DMS153 treated with DMSO at 0.1 percent for 48 hours (cell line): ENCODE measurements at regions not wholly inside any gene's neighbourhood (a gene's known extent, or its start where the extent isn't known, plus 50 kb on each side); places are given as distances from the start of the nearest gene placed in this dataset.

Experiments
- DNase-seq: peaks from one replicate; lab custom pipeline; 2025; ENCODE audit not compliant: unreplicated experiment; lab: John Stamatoyannopoulos, UW

DNA sequence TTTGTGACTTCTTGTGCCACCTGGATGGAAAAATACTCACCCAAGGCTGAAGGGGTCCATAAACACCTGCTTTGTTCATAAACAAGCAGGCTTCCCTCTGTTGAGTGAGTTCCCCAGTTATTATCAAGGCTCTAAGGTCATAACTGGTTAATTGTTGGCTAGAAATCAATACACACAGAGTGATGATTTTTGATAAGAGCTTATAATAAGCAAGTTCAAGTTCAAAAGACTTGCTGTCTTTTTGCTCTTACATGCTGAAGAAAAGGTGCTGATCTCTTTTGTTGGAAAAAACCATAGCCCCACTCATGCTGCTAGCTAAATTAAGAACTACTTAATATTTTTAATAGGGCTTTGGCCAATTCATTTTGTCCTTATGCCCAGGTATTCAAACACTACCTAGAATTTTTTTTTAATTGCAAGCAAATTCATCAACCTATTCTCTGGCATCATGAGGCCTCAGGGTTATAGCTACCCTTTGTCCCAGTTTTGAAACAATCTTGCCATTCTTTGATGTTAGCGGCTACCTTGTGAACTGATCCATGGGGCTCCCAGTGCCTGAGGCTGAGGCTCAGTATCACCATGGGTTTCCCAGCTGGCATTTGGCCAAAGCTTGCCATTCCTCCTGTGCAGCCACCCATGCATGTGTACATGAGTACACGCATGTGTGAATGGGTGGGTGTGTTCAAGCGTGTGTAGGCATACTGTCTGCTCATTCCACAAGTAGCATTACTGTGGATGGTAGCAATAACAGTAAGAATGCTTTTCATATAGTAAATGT is 127.6 kb upstream of the LPP start:
- DNase-seq, result no peak

DNA sequence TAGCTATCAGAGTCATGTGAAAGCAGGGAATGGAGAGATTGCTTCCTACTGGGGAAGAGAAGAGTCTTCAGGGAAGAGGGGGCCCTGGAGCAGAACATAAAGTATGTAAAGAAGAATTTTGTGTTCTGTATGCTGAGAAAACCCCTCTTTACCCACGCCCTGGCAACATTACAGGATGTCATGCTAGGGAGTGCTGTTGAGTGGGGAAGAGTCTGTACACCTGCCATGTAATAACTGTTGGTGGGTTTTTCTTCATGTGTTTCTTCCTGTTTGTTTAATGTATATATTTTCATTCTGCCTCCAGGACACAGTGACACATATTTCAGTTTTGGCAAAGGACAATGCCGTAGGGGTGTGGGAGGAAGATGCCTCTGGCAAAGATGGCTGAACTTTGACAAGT is 122.8 kb upstream of the LPP start:
- DNase-seq, result no peak

DNA sequence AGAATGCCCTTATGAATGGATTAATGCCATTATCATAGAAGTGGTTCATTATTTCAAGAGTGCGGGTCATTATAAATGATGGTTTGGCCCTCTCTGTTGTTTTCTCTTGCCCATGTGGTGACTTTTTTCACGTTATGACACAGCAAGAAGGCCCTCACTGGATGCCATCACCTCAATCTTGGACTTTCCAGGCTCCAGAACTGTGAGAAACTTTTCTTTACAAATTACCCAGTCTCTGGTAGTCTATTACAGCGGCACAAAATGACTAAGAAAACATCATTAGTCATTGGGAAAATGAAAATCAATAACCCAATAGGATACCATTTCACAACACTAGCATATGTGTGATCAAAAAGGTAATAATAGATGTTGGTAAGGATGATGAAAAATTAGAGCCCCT is 119.0 kb upstream of the LPP start:
- DNase-seq, result no peak

DNA sequence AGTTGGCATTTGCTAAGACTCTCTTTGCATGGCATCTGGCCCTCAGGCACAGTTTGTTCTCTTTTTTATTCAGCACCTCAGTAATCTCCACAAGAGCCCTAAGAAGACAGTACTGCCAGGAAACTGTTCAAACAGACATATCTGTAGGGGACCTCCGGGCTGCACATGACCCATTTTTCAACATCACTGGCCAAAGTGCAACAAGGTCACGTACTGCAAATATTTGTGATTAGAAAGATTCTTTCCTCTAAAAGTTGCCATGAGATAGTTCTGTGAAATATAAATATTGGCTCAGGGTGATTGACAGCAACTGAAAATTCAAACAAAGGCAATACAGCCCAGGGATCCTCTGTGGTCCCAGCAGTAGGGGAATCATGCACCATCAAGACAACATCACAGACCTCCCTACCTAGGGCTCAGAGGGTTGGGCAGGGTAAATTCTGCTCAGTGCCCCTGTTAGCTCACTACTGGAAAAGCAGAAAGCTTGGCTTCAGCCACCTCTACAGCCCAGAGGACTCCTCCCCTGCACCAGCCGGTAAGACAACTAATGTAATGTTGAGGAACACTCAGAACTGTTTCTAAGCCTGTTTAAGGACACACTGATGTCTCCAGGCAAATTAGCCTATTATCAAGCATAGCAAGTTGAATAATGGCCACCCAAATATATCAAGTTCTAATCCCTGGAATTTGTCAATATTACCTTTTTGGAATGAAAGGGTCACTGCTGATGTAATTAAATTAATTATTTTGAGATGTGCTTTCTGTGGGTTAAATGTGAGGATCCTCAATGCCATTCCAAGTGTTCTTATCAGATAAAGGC is 117.4 kb upstream of the LPP start:
- DNase-seq, result no peak

DNA sequence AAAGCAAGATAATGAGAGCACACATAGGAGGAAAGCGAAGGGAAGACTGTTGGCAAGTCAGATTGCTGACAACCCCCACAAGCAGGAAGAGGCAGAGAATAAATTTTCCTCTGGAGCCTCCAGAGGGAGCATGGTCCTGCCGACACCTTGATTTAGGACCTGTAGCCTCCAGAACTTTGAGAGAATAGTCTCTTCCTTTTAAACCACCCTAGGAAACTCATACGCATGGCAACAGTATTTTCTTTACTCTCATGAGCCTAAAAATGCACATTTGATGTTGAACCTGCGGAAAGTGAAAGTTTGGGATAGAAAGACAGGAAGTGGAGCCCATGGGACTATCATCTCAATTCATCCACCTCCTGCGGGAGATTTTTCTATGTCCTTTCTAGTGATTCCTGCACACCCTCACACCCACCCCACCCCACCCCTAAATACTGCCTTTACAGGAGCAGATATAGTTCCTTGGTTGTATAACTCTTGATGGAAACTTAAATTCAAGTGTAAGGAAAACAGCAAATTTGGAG is 116.7 kb upstream of the LPP start:
- peak; percentile 64 for DNase-seq

DNA sequence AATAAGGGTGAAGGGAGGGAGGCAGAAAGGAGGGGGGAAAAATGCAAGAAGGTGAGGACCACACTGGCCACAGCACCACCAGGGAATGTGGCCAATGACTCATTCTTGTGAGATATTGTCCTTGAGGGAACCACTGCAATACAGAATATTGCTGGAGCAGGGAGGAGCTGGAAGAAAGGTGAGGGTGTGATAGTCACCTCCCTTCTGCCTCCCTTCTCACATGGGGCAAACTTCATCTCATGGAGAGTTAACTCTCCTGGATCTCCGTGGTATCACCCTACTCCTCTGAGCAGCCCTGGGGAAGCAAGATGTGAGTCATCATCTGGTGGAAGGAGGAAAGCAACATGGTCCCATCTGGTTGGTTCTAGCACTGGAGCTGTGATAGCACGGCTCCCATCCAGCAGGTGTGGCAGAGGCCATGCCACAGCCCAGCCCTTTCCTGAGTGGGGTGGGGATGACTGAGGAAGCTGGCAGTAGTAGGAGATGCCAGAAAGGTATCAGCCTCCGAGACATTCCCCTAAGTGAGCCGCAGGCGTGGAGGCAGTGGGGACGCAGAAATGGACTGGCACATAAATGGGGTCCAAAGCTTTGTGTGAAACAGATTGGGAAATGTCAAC is 115.9 kb upstream of the LPP start:
- DNase-seq, result no peak

DNA sequence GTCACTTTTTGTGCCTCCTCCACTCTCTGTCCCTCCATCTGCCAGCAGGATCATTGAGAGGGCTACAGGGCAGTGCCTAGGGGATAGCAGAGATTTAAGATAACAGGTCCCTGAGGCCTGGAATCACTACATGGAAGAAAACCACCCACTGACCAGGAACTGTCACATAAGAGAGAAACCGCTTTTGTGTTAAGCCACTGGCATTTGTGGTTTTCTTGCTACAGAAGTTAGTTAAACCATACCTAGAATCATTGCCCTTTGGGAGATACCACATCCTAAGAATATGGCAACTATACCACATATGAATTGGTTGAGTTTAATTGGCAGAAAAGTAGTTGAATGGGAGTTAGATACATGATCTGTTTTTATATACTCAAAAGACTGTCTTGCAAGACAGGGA is 112.8 kb upstream of the LPP start:
- DNase-seq, result no peak

DNA sequence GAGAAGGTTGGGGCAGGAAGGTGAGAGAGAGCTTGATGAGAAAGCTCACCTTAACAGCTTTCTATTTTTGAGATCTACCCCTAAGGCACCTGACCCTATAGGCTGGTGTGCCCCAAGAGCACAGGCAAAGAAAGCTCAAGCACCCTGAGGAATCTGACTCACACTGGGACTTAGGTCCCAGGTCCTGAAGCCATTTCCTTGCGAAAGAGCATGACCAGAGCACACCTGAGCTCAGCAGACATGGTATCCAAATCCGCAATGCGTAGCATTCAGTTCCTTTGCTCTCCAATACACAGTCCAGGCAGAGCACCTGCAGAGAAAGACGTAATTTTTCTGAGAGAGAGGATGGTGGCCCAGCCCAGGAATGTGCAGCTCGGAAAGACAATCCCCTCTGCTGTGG is 112.1 kb upstream of the LPP start:
- DNase-seq, result no peak

DNA sequence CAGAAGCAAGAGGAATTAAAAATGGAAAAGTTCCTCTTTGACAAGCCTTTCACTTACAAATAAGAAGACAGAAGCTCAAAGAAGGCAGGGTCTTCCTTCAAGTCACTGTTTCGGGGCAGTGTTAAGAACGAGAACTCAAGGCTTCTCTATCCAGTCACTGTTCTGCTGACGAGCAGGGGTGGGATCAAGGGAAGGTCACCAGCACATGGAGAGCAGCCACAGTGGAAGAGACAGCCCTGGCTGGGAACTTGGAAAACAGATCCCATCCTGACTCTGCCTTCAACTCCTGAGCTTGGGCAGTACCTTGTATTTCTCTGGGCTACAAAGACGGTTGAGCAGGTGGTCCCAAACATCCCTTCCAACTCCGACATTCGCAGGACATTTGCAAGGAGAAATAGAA is 111.5 kb upstream of the LPP start:
- DNase-seq, result no peak

DNA sequence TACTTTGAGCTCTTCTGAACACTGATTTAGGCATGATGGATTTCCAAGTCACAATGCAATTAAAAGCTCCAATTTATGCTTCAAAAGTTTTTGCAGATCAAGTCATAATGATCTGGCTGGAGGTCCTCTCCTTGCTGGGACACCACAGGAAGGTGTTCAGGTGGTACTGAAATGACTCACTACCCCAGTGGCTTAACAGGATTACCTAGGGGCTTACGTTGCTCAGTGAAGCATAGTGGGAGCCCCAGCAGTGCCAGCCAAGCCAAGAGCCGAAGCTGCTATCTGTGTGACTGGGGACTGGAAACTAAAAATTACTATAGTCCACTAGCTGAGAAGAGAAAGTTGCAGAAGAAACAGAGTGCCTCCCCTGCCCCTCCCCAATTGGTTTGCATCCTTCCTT is 110.1 kb upstream of the LPP start:
- no peak for DNase-seq

DNA sequence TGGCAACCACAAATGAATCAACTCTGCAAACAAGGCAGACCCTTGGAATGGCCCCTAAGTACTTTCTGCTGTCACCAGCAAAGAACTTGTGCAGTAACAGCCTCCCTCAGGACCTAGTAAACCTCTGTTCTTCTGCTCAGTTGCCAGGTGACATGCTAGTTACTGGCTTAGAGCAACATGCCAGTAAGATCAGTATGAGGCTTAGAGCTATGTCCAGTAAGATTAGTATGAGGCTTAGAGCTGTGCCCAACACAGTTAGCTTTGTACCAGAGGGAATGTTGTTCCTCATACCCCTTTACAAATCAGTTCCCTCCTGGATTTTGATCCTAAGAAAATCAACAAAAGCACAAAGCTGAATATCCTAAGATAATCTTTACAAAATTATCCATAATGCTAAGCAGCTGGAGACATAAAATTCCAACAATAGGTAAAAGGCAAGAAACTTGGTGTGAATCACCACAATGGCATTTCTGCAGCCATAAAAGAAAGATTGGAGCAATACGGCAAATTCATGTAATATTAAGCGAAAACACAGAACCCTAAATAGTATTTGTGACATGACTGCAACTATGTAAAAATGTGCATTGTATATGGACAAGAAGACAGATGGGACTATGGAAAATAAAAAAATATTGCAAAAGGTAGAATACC is 107.3 kb upstream of the LPP start:
- no peak for DNase-seq

DNA sequence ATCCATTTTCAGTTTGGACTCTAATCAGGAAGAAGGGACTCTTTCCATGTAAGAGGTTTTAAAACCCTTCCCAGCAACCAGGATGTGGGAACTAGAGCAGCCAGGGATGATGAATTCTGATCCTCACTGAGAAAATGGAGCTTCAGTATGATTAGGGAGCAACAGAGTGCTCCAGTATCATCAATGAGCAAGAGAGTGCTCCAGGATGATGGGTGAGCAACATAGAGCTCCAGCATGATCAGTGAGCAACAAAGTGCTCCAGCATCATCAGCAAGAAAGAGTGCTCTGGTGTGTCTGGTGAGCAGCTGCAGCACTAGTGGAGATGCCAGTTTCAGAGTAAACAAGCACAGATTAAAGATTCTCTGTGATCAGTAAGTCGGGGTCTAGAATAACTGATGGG is 106.4 kb upstream of the LPP start:
- DNase-seq, result no peak

DNA sequence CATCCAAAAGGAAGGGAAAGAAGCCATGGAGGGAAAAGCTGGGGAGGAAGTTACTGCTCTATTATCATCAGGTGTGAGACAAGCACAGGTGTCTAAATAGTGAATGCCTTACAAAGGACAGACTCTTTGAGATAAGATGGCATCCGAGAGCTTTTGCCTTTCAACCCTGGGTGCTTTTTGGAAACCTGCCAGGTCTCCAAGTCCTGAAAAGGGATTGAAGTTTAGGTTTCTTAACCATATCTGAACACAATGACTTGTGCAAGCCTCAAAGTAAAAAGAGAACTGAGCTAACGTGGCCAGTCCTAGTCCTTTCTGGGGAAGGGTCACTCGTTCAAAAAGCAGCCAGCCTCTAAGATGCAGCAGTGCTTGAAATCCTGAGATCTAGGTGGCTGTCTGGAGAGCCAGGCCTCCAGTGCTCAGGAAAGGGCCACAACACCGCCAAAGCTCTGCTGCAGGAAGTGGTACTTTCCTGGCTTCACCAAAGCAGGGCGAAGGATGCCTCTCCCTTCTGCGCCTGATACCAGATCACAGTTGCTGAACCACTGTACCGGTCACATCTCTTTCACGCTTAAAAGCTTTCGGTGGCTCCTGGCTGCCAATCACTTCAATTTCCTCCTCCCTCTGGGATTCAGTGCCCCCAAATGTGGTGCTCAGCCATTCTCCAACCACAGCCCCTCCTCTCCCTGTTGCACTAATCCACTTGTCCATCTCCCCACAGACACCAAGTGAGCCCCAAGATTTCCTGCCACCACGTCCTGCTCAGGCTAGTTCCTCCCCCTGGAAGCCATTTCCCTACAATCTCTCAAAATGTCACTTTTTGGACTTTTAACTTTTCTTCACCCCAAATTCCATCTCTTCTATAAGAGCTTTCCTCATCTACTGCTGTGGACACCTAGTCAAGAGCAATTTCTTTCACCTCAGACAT is 104.1 kb upstream of the LPP start:
- DNase-seq, result no peak

DNA sequence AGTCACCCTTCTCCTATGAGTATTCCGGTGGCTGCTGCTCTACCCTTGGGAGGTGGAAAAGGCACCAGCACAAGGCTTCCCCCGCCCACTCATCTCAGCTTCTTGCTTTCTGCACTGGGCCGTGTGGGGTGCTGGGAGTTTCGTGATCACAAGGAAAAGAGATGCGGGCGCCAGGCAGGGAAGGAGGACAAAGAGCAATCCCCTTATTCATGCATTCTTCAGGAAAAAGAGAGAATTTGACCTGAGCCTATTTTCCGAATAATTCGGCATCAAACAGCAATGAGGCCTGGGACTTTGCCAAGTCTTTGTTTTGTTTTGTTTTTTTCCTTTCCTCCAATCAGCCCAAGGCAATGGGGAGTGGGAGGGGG is 102.2 kb upstream of the LPP start:
- DNase-seq, result no peak

DNA sequence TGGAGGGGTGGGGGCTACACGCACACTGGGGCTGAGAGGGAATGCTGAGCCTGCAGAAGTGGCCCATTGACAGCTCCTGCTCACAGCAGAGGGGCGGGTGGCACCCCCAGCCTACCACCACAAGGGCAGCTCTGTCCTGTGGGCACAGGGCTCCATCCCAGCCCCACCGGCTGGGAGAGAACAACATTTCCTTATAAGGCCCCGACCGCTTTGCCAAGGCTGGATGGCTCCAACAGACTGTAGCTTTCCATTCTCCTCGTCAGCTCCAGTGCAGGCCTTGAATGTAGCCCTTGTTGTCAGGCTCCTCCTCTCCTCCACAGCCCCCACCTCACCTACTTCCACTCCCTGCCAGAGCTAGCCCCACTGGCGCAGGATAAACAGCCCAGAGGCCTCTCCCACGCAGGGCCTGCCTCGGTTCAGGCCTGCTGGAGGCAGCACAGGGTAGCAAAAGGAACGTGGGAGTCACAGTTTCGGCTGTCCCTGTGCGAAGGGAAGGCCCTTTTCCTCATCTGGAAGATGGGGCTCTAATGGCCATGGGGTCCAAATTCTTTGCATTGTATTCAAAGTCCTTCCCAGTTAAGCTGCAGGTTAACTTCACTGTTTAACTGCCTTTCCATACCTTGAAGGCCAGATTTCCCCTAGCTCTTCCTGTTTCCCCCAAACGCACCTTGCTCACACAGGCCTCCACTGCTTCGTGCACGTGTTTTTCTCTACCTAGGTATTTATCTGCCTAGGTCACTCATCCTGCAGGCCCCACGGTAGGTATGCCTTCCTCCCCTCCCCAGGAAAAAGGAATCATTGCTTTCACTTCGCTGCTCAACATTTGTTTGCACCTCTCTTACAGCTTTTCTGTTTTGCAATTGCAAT is 101.6 kb upstream of the LPP start:
- DNase-seq, result no peak

DNA sequence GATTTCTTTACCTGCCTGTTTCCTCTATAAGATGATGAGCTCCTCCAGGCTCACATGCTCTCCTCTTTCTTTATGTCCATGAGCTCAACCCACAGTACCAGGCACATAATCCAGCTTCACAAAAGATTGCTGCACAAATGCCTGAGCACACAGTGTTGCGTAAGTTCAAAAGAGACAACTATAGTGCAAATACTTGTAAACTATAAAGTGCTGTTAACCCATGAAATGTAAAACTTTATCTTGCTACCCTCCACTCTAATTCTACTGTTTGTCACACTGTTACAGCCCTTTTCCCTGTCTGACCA is 101.0 kb upstream of the LPP start:
- DNase-seq, result no peak

DNA sequence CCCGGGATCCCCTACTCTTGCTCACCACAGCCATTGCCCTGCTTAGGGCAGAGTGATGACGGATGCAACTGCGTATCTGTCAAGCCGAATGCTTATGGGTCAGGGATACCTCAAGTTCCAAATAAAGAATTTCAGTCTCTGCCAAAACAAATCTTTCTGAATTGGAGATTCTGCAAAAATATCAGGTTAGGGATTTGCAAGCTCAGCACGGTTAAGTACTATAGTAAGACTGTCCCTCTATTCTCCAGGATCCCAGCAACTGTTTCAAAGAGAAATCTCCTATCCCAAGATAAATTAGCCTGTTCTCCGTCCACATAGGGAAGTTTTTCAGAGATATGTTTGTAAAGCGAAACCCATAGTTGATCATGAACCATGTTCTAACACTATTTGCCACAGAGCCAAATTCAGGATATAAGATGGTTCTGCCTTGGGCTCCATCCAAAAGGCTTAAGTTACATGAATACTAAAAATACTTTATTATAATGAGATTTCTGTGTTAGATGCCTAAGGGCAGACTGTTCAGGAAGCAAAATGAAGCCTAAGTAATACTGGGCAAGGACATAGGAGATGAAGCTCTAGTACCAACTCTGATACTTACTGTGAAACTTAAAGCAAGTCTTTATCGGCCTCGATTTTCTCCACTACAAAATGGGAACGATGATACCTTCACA is 100.1 kb upstream of the LPP start:
- no peak for DNase-seq

DNA sequence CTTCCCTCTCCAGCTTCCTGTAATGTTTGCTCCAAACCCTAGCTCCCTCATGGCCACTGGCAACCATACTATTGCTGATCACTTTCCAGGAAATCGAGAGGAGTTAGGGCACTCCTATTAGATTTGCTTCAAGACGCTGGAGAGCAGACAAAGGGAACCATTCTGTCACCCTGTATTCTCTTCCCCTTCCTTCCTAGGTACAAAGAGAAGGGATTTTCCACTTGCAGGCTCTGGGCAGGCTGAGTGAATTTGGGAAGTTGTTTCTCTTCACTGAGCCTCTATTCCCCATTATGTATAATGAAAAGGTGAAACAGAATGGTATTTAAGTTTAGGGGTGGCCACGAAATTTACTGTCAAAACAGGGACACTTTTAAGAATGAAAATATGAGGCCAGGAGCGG is 99.4 kb upstream of the LPP start:
- no peak for DNase-seq

DNA sequence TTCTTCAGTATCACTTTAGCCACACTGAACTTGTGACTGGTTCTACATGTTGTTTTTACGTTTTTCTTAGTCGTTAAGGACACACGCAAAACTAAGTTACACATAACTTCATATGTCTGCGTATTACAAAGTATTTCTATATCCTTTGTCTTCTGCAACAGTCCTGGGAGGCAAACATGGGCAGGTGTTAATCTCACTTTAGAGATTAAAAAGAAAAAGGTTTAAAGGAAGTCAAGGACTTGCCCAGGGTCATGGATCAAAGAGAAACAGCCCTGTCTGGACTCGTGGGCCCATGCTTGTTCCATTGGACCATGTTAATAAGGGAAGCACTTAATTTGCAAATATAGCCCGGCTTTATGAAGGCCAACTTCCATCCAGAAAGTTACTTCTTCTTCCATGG is 98.6 kb upstream of the LPP start:
- no peak for DNase-seq
